IMR-90 (cell line): ENCODE measurements at regions not wholly inside any gene's neighbourhood (a gene's known extent, or its start where the extent isn't known, plus 50 kb on each side); places are given as distances from the start of the nearest gene placed in this dataset.

ENCODE experiments used
- ATAC-seq: fragments of 200-7000 bp; cut with Tn5 transposase; 2 replicates; pipeline ENCODE4 v1.9.1; 2020; ENCODE audit warnings: low read depth, mild to moderate bottlenecking, moderate library complexity
- BruUV-seq: library from RNA; stranded (reverse); fragments of 400-500 nt; replicated peaks from 2 replicates; lab custom pipeline; 2021; lab: Mats Ljungman, UMichigan
- CTCF ChIA-PET: fragments of 300-600 bp; formaldehyde crosslinking; extraction: SDS; loops from one replicate; lab custom pipeline; 2021; ENCODE audit warnings: antibody characterized with exemption; lab: Yijun Ruan, JAX
- POLR2A ChIA-PET: fragments of 300-600 bp; sonication (Branson Sonifier 250); formaldehyde crosslinking; loops from one replicate; lab custom pipeline; 2022; ENCODE audit warnings: antibody characterized with exemption; ENCODE audit not compliant: unreplicated experiment; lab: Charles Lee
- DNase-seq: peaks from one replicate; pipeline ENCODE4 v3.0.0; 2013
- H2AFZ ChIP-seq: replicated peaks from 2 replicates; pipeline ENCODE3; 2013; ENCODE audit warnings: low read length, mild to moderate bottlenecking; ENCODE audit not compliant: poor library complexity
- H2AK5ac ChIP-seq: 2 replicates; pipeline ENCODE4 v1.6.1; 2013; ENCODE audit warnings: low read depth, low read length, inconsistent platforms
- H2AK9ac ChIP-seq: replicated peaks from 2 replicates; pipeline ENCODE3; 2013; ENCODE audit warnings: mild to moderate bottlenecking, low read depth, low read length, moderate library complexity; ENCODE audit not compliant: poor library complexity
- H2BK120ac ChIP-seq: 2 replicates; pipeline ENCODE4 v1.6.1; 2013; ENCODE audit warnings: low read depth, low read length, inconsistent platforms
- H2BK15ac ChIP-seq: 3 replicates; pipeline ENCODE4 v1.6.1; 2013; ENCODE audit warnings: low read depth, low read length, inconsistent platforms
- H2BK20ac ChIP-seq: 2 replicates; pipeline ENCODE4 v1.6.1; 2013; ENCODE audit warnings: low read depth, mild to moderate bottlenecking, inconsistent platforms, low read length, moderate library complexity
- H2BK5ac ChIP-seq: 2 replicates; pipeline ENCODE4 v1.6.1; 2013; ENCODE audit warnings: mild to moderate bottlenecking, low read depth, low read length, inconsistent platforms; ENCODE audit not compliant: poor library complexity, severe bottlenecking
- H3K14ac ChIP-seq: replicated peaks from 2 replicates; pipeline ENCODE4 v1.6.1; 2013; ENCODE audit warnings: low read depth, low read length, inconsistent platforms
- H3K18ac ChIP-seq: 2 replicates; pipeline ENCODE4 v1.6.1; 2013; ENCODE audit warnings: low read depth, low read length, control low read depth
- H3K23ac ChIP-seq: 2 replicates; pipeline ENCODE4 v1.6.1; 2013; ENCODE audit warnings: low read depth, low read length, inconsistent platforms
- H3K27ac ChIP-seq: 2 replicates; pipeline ENCODE4 v1.5.1; 2013; ENCODE audit warnings: mild to moderate bottlenecking, control low read depth, low read length; ENCODE audit not compliant: insufficient read depth
- H3K27me3 ChIP-seq: 2 replicates; pipeline ENCODE4 v1.6.1; 2013; ENCODE audit warnings: low read length; ENCODE audit not compliant: control insufficient read depth, insufficient read depth
- H3K36me3 ChIP-seq: 2 replicates; pipeline ENCODE4 v1.6.1; 2013; ENCODE audit warnings: low read length, mixed read lengths; ENCODE audit not compliant: control insufficient read depth, insufficient read depth
- H3K4ac ChIP-seq: 2 replicates; pipeline ENCODE4 v1.6.1; 2013; ENCODE audit warnings: low read depth, low read length, inconsistent platforms
- H3K4me1 ChIP-seq: 2 replicates; pipeline ENCODE4 v1.6.1; 2013; ENCODE audit warnings: low read length, mixed read lengths; ENCODE audit not compliant: control insufficient read depth, insufficient read depth
- H3K4me2 ChIP-seq: 2 replicates; pipeline ENCODE4 v1.6.1; 2013; ENCODE audit warnings: low read depth, mild to moderate bottlenecking, control low read depth, low read length, moderate library complexity
- H3K4me3 ChIP-seq: 2 replicates; pipeline ENCODE4 v1.5.1; 2013; ENCODE audit warnings: low read depth, mild to moderate bottlenecking, control low read depth, low read length, moderate library complexity; ENCODE audit not compliant: insufficient read depth
- H3K56ac ChIP-seq: 2 replicates; pipeline ENCODE4 v1.6.1; 2013; ENCODE audit warnings: low read length, inconsistent platforms; ENCODE audit not compliant: insufficient read depth; ENCODE audit errors: extremely low read depth
- H3K79me1 ChIP-seq, 2 experiments: 2 replicates each; pipeline ENCODE4 v1.6.1; 2013; ENCODE audit warnings: low read length in 2 of 2, inconsistent platforms in 1 of 2, low read depth in 1 of 2
- H3K9ac ChIP-seq: 2 replicates; pipeline ENCODE4 v1.6.1; 2013; ENCODE audit warnings: low read depth, low read length, control low read depth
- H3K9me1 ChIP-seq: 2 replicates; pipeline ENCODE4 v1.6.1; 2013; ENCODE audit warnings: low read length, inconsistent platforms; ENCODE audit not compliant: insufficient read depth
- H3K9me3 ChIP-seq: 2 replicates; pipeline ENCODE4 v1.6.1; 2013; ENCODE audit warnings: low read length; ENCODE audit not compliant: control insufficient read depth, insufficient read depth
- H4K20me1 ChIP-seq: 2 replicates; pipeline ENCODE4 v1.6.1; 2013; ENCODE audit warnings: low read length, inconsistent platforms; ENCODE audit not compliant: insufficient read depth
- H4K5ac ChIP-seq: 2 replicates; pipeline ENCODE4 v1.6.1; 2013; ENCODE audit warnings: mild to moderate bottlenecking, low read depth, low read length, control low read depth
- H4K8ac ChIP-seq, 2 experiments: 2 replicates each; pipeline ENCODE4 v1.6.1; 2013; ENCODE audit warnings: low read depth in 2 of 2, low read length in 2 of 2, control low read depth in 1 of 2, inconsistent platforms in 1 of 2
- H4K91ac ChIP-seq: 2 replicates; pipeline ENCODE4 v1.6.1; 2013; ENCODE audit warnings: low read depth, low read length, inconsistent platforms; ENCODE audit not compliant: insufficient read depth
- BHLHE40 ChIP-seq: fragments of 150-350 bp; IDR thresholded peaks from 2 replicates; pipeline ENCODE4 v1.6.1; 2016; ENCODE audit warnings: mild to moderate bottlenecking, low read depth, low read length
- CEBPB ChIP-seq: IDR thresholded peaks from 2 replicates; pipeline ENCODE4 v1.6.1; 2012; ENCODE audit warnings: low read depth, low read length, improper control_type of control experiment
- CHD1 ChIP-seq: IDR thresholded peaks from 2 replicates; pipeline ENCODE4 v1.6.1; 2012; ENCODE audit warnings: low read depth, low read length, improper control_type of control experiment
- FOS ChIP-seq: fragments of 150-350 bp; IDR thresholded peaks from 2 replicates; pipeline ENCODE4 v1.6.1; 2016; ENCODE audit warnings: low read depth, low read length
- MAFK ChIP-seq: IDR thresholded peaks from 2 replicates; pipeline ENCODE4 v1.6.1; 2012; ENCODE audit warnings: low read depth, low read length, improper control_type of control experiment
- MAZ ChIP-seq: IDR thresholded peaks from 2 replicates; pipeline ENCODE4 v1.6.1; 2012; ENCODE audit warnings: low read depth, mild to moderate bottlenecking, low read length, improper control_type of control experiment, moderate library complexity, borderline replicate concordance
- MXI1 ChIP-seq: IDR thresholded peaks from 2 replicates; pipeline ENCODE4 v1.6.1; 2012; ENCODE audit warnings: low read depth, mild to moderate bottlenecking, low read length, moderate library complexity, borderline replicate concordance
- NFE2L2 ChIP-seq: fragments of 150-350 bp; IDR thresholded peaks from 2 replicates; pipeline ENCODE4 v1.6.1; 2016; ENCODE audit warnings: low read depth, mild to moderate bottlenecking, low read length
- POLR2A ChIP-seq: IDR thresholded peaks from 2 replicates; pipeline ENCODE4 v1.6.1; 2012; ENCODE audit warnings: mild to moderate bottlenecking, low read depth, low read length
- RAD21 ChIP-seq: IDR thresholded peaks from 2 replicates; pipeline ENCODE4 v1.6.1; 2012; ENCODE audit warnings: low read length, improper control_type of control experiment
- RCOR1 ChIP-seq: IDR thresholded peaks from 2 replicates; pipeline ENCODE4 v1.6.1; 2012; ENCODE audit warnings: mild to moderate bottlenecking, low read length, improper control_type of control experiment; ENCODE audit not compliant: insufficient replicate concordance
- RFX5 ChIP-seq: IDR thresholded peaks from 2 replicates; pipeline ENCODE4 v1.8.0; 2012; ENCODE audit warnings: low read depth, mild to moderate bottlenecking, low read length, moderate library complexity
- WGBS, 2 experiments: methylation state at CpG; one replicate each; pipeline versions ENCODE4 v1.1.5 to v1.1.7; 2013; ENCODE audit warnings: missing lambda C conversion rate in 2 of 2; ENCODE audit not compliant: insufficient read length in 1 of 2; ENCODE audit errors: extremely low coverage in 2 of 2; 5-methylcytosine and 5-hydroxymethylcytosine counted together
- dilution Hi-C: fragments of 300-500 bp; cut with HindIII; formaldehyde crosslinking; loops from one replicate; pipeline ENCODE4 v1.14.3; 2018; ENCODE audit warnings: low sequenced_read_pairs; ENCODE audit not compliant: unreplicated experiment
- in situ Hi-C: fragments of 300-500 bp; cut with MboI; formaldehyde crosslinking; loops from 3 replicates; pipeline ENCODE4 v1.14.3; 2019; ENCODE audit warnings: low sequenced_read_pairs, inconsistent platforms, mixed read lengths
- intact Hi-C: fragments of 100-400 bp; cut with micrococcal nuclease; formaldehyde crosslinking; loops from 2 replicates; pipeline ENCODE4 v1.10.0; 2022
- TF ChIP-seq, protein P1 (sequence below): fragments of 150-350 bp; IDR thresholded peaks from 2 replicates; pipeline ENCODE4 v1.6.1; 2016; ENCODE audit warnings: low read depth, mild to moderate bottlenecking, low read length, moderate library complexity, borderline replicate concordance
- TF ChIP-seq, protein P2 (sequence below): fragments of 150-350 bp; IDR thresholded peaks from 2 replicates; pipeline ENCODE4 v1.6.1; 2017; ENCODE audit warnings: mild to moderate bottlenecking, antibody characterized with exemption, low read length, low read depth
- TF ChIP-seq, protein P3 (sequence below): conservative IDR thresholded peaks from 2 replicates; pipeline ENCODE4 v1.5.1; 2012; ENCODE audit warnings: mild to moderate bottlenecking, low read depth, low read length, improper control_type of control experiment

DNA sequence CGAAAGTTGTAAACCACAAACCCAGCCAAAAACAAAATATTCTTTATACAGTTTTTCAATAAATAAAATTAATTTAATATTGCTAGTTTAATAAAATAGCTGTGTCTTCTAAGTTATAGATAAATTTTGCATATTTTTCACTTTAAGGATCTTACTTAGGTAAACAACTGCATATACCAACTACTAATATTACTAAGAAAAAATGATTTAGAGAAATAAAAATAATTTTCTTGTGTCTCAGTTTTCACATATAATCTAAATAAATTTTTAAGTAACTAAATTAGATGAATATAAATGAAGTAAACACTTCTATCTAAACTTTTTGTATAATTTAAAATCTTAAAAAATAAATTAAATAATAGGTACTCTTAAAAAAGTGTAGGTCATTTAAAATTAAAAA is 67.1 kb upstream of the TOP3B start:
- ChIA-PET POLR2A (no interaction called here), CTCF (no interaction called here)
- H3K4me3 ChIP-seq: no peak overlapping the region
- in situ Hi-C loops (no loop called here), dilution Hi-C loops (no loop called here), intact Hi-C loops (no loop called here)
- H3K9me3 ChIP-seq: no peaks in the 10 kb centered on the region
- H2AK9ac ChIP-seq: no peak overlapping the region
- H2BK5ac ChIP-seq: no peak overlapping the region
- no peak for DNase-seq
- TF ChIP-seq, protein P1, sequence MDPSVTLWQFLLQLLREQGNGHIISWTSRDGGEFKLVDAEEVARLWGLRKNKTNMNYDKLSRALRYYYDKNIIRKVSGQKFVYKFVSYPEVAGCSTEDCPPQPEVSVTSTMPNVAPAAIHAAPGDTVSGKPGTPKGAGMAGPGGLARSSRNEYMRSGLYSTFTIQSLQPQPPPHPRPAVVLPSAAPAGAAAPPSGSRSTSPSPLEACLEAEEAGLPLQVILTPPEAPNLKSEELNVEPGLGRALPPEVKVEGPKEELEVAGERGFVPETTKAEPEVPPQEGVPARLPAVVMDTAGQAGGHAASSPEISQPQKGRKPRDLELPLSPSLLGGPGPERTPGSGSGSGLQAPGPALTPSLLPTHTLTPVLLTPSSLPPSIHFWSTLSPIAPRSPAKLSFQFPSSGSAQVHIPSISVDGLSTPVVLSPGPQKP: no peak
- TF ChIP-seq BHLHE40 (no peak), POLR2A (no peak), FOS (no peak), MAZ (no peak), MAFK (no peak), RAD21 (no peak), RCOR1 (no peak), CEBPB (no peak), RFX5 (no peak), NFE2L2 (no peak), CHD1 (no peak), MXI1 (no peak)
- TF ChIP-seq, protein P2, sequence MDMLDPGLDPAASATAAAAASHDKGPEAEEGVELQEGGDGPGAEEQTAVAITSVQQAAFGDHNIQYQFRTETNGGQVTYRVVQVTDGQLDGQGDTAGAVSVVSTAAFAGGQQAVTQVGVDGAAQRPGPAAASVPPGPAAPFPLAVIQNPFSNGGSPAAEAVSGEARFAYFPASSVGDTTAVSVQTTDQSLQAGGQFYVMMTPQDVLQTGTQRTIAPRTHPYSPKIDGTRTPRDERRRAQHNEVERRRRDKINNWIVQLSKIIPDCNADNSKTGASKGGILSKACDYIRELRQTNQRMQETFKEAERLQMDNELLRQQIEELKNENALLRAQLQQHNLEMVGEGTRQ: no peak
- TF ChIP-seq, protein P3, sequence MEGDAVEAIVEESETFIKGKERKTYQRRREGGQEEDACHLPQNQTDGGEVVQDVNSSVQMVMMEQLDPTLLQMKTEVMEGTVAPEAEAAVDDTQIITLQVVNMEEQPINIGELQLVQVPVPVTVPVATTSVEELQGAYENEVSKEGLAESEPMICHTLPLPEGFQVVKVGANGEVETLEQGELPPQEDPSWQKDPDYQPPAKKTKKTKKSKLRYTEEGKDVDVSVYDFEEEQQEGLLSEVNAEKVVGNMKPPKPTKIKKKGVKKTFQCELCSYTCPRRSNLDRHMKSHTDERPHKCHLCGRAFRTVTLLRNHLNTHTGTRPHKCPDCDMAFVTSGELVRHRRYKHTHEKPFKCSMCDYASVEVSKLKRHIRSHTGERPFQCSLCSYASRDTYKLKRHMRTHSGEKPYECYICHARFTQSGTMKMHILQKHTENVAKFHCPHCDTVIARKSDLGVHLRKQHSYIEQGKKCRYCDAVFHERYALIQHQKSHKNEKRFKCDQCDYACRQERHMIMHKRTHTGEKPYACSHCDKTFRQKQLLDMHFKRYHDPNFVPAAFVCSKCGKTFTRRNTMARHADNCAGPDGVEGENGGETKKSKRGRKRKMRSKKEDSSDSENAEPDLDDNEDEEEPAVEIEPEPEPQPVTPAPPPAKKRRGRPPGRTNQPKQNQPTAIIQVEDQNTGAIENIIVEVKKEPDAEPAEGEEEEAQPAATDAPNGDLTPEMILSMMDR: no peak
- no CpG with 5 or more reads among the region's 1 CpG for WGBS, 2 experiments
- H3K36me3 ChIP-seq: no peaks in the 10 kb centered on the region
- no peak overlapping the region for H3K27ac ChIP-seq
- H4K91ac ChIP-seq: no peak overlapping the region
- no peak overlapping the region for H3K4me2 ChIP-seq
- no peak overlapping the region for H2BK120ac ChIP-seq
- no peak overlapping the region for H3K23ac ChIP-seq
- no peak for ATAC-seq
- no peak overlapping the region for H3K4ac ChIP-seq
- no peak overlapping the region for H4K8ac ChIP-seq
- no peak overlapping the region for H2BK20ac ChIP-seq
- H4K5ac ChIP-seq: no peak overlapping the region
- H3K4me1 ChIP-seq: no peaks in the 10 kb centered on the region
- no peak overlapping the region for H2BK15ac ChIP-seq
- H3K9ac ChIP-seq: no peak overlapping the region
- no peak overlapping the region for H2AK5ac ChIP-seq
- H3K14ac ChIP-seq: no peak overlapping the region
- H3K27me3 ChIP-seq: peaks cover 21% of the 10 kb centered on the region
- BruUV-seq: no TSS peak
- no peak overlapping the region for H3K18ac ChIP-seq
- no peak overlapping the region for H2AFZ ChIP-seq
- no peaks in the 10 kb centered on the region for H3K9me1 ChIP-seq
- no peaks in the 10 kb centered on the region for H3K79me1 ChIP-seq
- H3K56ac ChIP-seq: no peak overlapping the region
- no peaks in the 10 kb centered on the region for H4K20me1 ChIP-seq
